ENCODE measurements at regions not wholly inside any gene's neighbourhood (a gene's known extent, or its start where the extent isn't known, plus 50 kb on each side); places are given as distances from the start of the nearest gene placed in this dataset.

DNA sequence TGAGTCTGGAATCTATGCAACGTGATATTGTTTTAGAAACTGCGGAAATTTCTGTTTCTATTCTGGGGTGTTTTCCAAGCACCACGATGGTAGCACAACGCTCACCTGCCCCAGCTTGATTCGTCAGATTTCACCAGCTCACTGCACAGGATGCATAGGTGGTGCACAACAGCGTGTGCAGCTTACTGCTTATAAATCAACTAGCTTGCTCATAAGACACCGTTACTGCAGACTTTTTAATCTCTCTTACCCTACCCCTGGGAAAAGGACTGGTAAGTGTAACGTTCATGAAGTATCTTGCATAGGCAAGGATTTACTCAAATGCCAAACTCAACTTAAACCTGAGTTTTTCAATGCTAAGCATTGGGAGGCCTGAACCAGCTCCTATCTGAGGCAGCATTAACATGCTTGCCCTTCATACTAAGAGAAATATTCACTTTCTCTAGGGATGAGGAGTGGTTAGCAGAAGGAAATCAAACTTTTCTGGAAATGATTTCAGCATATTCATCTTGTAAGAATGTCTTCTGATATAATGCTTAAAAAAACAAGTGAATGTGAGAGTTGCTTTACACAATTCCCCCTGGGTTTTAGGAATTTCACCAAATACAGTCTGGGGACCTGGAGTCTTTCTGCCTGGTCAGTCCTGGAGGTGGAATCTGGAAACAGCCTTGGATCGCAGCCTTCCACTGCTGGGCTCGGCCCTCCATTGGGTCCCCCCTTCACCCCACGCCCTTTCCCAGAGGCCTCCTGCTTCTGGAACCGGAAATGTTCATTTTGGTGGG lies 100.6 kb downstream of the DACT2 start:
- no peaks in the 10 kb centered on the region for H3K9me3 ChIP-seq (ENCODE audit: low read length)
- no peak for TF ChIP-seq EZH2phosphoT487 (IDR thresholded peaks at IDR 0.05; ENCODE audit: borderline replicate concordance, low read depth, low read length)
- TF ChIP-seq CTCF (conservative IDR thresholded peaks at IDR 0.05; ENCODE audit: low read length), result no peak
- no peak overlapping the region for H3K4me2 ChIP-seq (ENCODE audit: low read length)
- no peaks in the 10 kb centered on the region for H3K79me2 ChIP-seq (ENCODE audit: insufficient read depth, low read depth, low read length)
- ChIA-PET POLR2A (interaction anchor here (0.5 to 0.6 kb wide), 2 partner anchors 46 to 438 kb away, joined by 3 to 5 read pairs; no protein-coding TSS in a partner anchor), CTCF (ENCODE audit: unreplicated experiment) (no interaction called here)
- no TSS peak for BruUV-seq (replicated peaks)
- no peak overlapping the region for H3K4me3 ChIP-seq (ENCODE audit: low read depth, low read length, poor library complexity, severe bottlenecking)
- H3K4me1 ChIP-seq (ENCODE audit: insufficient read depth, low read length, poor library complexity, severe bottlenecking), result no peaks in the 10 kb centered on the region
- no peak overlapping the region for H3K27ac ChIP-seq (ENCODE audit: low read depth, low read length, poor library complexity, severe bottlenecking)
- no peaks in the 10 kb centered on the region for H3K36me3 ChIP-seq (ENCODE audit: insufficient read depth, low read length)
- H2AFZ ChIP-seq (ENCODE audit: low read length), result no peak overlapping the region
- DNase-seq (ENCODE audit: low spot score), result no peak
- no peaks in the 10 kb centered on the region for H3K9me2 ChIP-seq (ENCODE audit: insufficient read depth, low read length)
- intact Hi-C loops (cut with micrococcal nuclease; ENCODE audit: unreplicated experiment), result no loop called here
- H4K20me1 ChIP-seq (ENCODE audit: insufficient read depth, low read length), result no peaks in the 10 kb centered on the region

GRCh38 chr6:168217880-168218537 lies 101.6 kb downstream of the DACT2 start:
- no peak overlapping the region for H3K4me2 ChIP-seq (ENCODE audit: low read length)
- no TSS peak for BruUV-seq (replicated peaks)
- no peak overlapping the region for H3K4me3 ChIP-seq (ENCODE audit: low read depth, low read length, poor library complexity, severe bottlenecking)
- no peaks in the 10 kb centered on the region for H3K4me1 ChIP-seq (ENCODE audit: insufficient read depth, low read length, poor library complexity, severe bottlenecking)
- H3K9me2 ChIP-seq (ENCODE audit: insufficient read depth, low read length), result no peaks in the 10 kb centered on the region
- no peaks in the 10 kb centered on the region for H3K9me3 ChIP-seq (ENCODE audit: low read length)
- no peak overlapping the region for H3K27ac ChIP-seq (ENCODE audit: low read depth, low read length, poor library complexity, severe bottlenecking)
- DNase-seq (ENCODE audit: low spot score), result no peak
- no peaks in the 10 kb centered on the region for H3K36me3 ChIP-seq (ENCODE audit: insufficient read depth, low read length)
- TF ChIP-seq CTCF (conservative IDR thresholded peaks at IDR 0.05; ENCODE audit: low read length) (no peak), EZH2phosphoT487 (IDR thresholded peaks at IDR 0.05; ENCODE audit: borderline replicate concordance, low read depth, low read length) (no peak)
- no peaks in the 10 kb centered on the region for H3K79me2 ChIP-seq (ENCODE audit: insufficient read depth, low read depth, low read length)
- ChIA-PET POLR2A (interaction anchor here (0.6 kb wide), 1 partner anchor 45 kb away, joined by 3 read pairs; no protein-coding TSS in a partner anchor), CTCF (ENCODE audit: unreplicated experiment) (no interaction called here)
- H2AFZ ChIP-seq (ENCODE audit: low read length), result no peak overlapping the region
- H4K20me1 ChIP-seq (ENCODE audit: insufficient read depth, low read length), result no peaks in the 10 kb centered on the region
- intact Hi-C loops (cut with micrococcal nuclease; ENCODE audit: unreplicated experiment), result no loop called here
